AG20443 (cell line): ENCODE measurements at regions not wholly inside any gene's neighbourhood (a gene's known extent, or its start where the extent isn't known, plus 50 kb on each side); places are given as distances from the start of the nearest gene placed in this dataset.
A peak's percentile ranks its signal among the peaks of the same experiment; 100 is the strongest.
"Not testable (repeated sequence)": the region's sequence is repeated elsewhere in the genome, so short reads cannot be mapped to it uniquely, and the experiment has no call there.

Source experiments
- DNase-seq: peaks from one replicate; pipeline ENCODE4 v3.0.0; 2012; ENCODE audit warnings: low spot score, mixed read lengths

- DNase-seq = no peak
These were observed 59.8 kb upstream of the C5orf63 start for GRCh38 chr5:127133071-127133470.

- DNase-seq = no peak
These were observed 63.6 kb upstream of the C5orf63 start for GRCh38 chr5:127136908-127137307.

GRCh38 chr5:127143722-127144121, 70.4 kb upstream of the C5orf63 start:
- DNase-seq = no peak

- DNase-seq = no peak
These were observed 79.7 kb upstream of the C5orf63 start for GRCh38 chr5:127153031-127153430.

GRCh38 chr5:127153521-127153920, 80.2 kb upstream of the C5orf63 start:
- no peak for DNase-seq

- no peak for DNase-seq
These were observed 90.4 kb upstream of the C5orf63 start for GRCh38 chr5:127163750-127164149.

GRCh38 chr5:127170918-127171600, 97.8 kb upstream of the C5orf63 start:
- no peak for DNase-seq

- no peak for DNase-seq
These were observed 103.5 kb upstream of the C5orf63 start for GRCh38 chr5:127176769-127177168.

GRCh38 chr5:127182631-127183030, 108.0 kb upstream of the MEGF10 start:
- not testable (repeated sequence) for DNase-seq

- DNase-seq = no peak
These were observed 107.3 kb upstream of the MEGF10 start for GRCh38 chr5:127183332-127183731.

- peak; percentile 20 for DNase-seq
These were observed 105.7 kb upstream of the MEGF10 start for GRCh38 chr5:127184851-127185250.

GRCh38 chr5:127186657-127187056, 103.9 kb upstream of the MEGF10 start:
- no peak for DNase-seq

- no peak for DNase-seq
These were observed 102.9 kb upstream of the MEGF10 start for GRCh38 chr5:127187706-127188105.

- DNase-seq = no peak
These were observed 98.4 kb upstream of the MEGF10 start for GRCh38 chr5:127192150-127192549.

GRCh38 chr5:127192836-127193338, 97.7 kb upstream of the MEGF10 start:
- DNase-seq = no peak

GRCh38 chr5:127196042-127196441, 94.6 kb upstream of the MEGF10 start:
- no peak for DNase-seq

- DNase-seq = not testable (repeated sequence)
These were observed 93.0 kb upstream of the MEGF10 start for GRCh38 chr5:127197402-127198167.

GRCh38 chr5:127202738-127203137, 87.9 kb upstream of the MEGF10 start:
- not testable (repeated sequence) for DNase-seq

GRCh38 chr5:127203818-127204217, 86.8 kb upstream of the MEGF10 start:
- no peak for DNase-seq

GRCh38 chr5:127205147-127205546, 85.4 kb upstream of the MEGF10 start:
- no peak for DNase-seq

GRCh38 chr5:127206320-127207113, 84.1 kb upstream of the MEGF10 start:
- peak; percentile 37 for DNase-seq

- no peak for DNase-seq
These were observed 80.6 kb upstream of the MEGF10 start for GRCh38 chr5:127210042-127210441.

GRCh38 chr5:127213231-127213630, 77.4 kb upstream of the MEGF10 start:
- DNase-seq = no peak
